PC-3 (cell line): ENCODE measurements at regions not wholly inside any gene's neighbourhood (a gene's known extent, or its start where the extent isn't known, plus 50 kb on each side); places are given as distances from the start of the nearest gene placed in this dataset.

Source experiments
- ATAC-seq: fragments of 200-7000 bp; cut with Tn5 transposase; 2 replicates; pipeline ENCODE4 v1.9.1; 2020; ENCODE audit warnings: mild to moderate bottlenecking, moderate library complexity
- BruUV-seq: library from RNA; stranded (reverse); fragments of 400-500 nt; replicated peaks from 2 replicates; lab custom pipeline; 2021; lab: Mats Ljungman, UMichigan
- CTCF ChIA-PET: fragments of 300-600 bp; sonication (Branson Sonifier 250); formaldehyde crosslinking; loops from one replicate; lab custom pipeline; 2022; ENCODE audit warnings: antibody characterized with exemption; lab: Charles Lee
- POLR2A ChIA-PET: fragments of 300-600 bp; sonication (Branson Sonifier 250); formaldehyde crosslinking; loops from one replicate; lab custom pipeline; 2022; ENCODE audit warnings: antibody characterized with exemption; ENCODE audit not compliant: unreplicated experiment; lab: Charles Lee
- DNase-seq: peaks from one replicate; pipeline ENCODE4 v3.0.0-alpha.2; 2015
- H2AFZ ChIP-seq: fragments of 300-600 bp; sonication (generic); 2 replicates; pipeline ENCODE4 v1.6.0; 2016; ENCODE audit warnings: antibody characterized with exemption, low read length
- H3F3A ChIP-seq: fragments of 300-600 bp; sonication (generic); one replicate; pipeline ENCODE4 v1.6.0; 2017; ENCODE audit warnings: antibody characterized with exemption, low read length, control low read depth, mild to moderate bottlenecking; ENCODE audit not compliant: unreplicated experiment
- H3K27ac ChIP-seq: fragments of 300-600 bp; sonication (generic); 2 replicates; pipeline ENCODE4 v1.5.1; 2016; ENCODE audit warnings: mild to moderate bottlenecking, low read length
- H3K27me3 ChIP-seq: fragments of 300-600 bp; sonication (generic); 2 replicates; pipeline ENCODE4 v1.6.1; 2016; ENCODE audit warnings: low read length, mixed read lengths
- H3K36me3 ChIP-seq: fragments of 300-600 bp; sonication (generic); 2 replicates; pipeline ENCODE4 v1.6.1; 2016; ENCODE audit warnings: low read depth, mixed run types, low read length, mixed read lengths
- H3K4me1 ChIP-seq: fragments of 300-600 bp; sonication (generic); 2 replicates; pipeline ENCODE4 v1.5.1; 2016; ENCODE audit warnings: low read length; ENCODE audit not compliant: insufficient read depth
- H3K4me2 ChIP-seq: fragments of 300-600 bp; sonication (generic); 2 replicates; pipeline ENCODE4 v1.6.0; 2016; ENCODE audit warnings: low read length
- H3K4me3 ChIP-seq: fragments of 300-600 bp; sonication (generic); 2 replicates; pipeline ENCODE4 v1.5.1; 2016; ENCODE audit warnings: mild to moderate bottlenecking, low read length, mixed read lengths
- H3K79me2 ChIP-seq: fragments of 300-600 bp; sonication (generic); 2 replicates; pipeline ENCODE4 v1.6.1; 2017; ENCODE audit warnings: low read length, mixed read lengths
- H3K9ac ChIP-seq: fragments of 300-600 bp; sonication (generic); 2 replicates; pipeline ENCODE4 v1.6.0; 2016; ENCODE audit warnings: mild to moderate bottlenecking, low read length
- H3K9me2 ChIP-seq: fragments of 300-600 bp; sonication (generic); replicated peaks from 2 replicates; pipeline ENCODE4 v1.6.1; 2016; ENCODE audit warnings: mixed run types, low read length, mixed read lengths
- H3K9me3 ChIP-seq: fragments of 300-600 bp; sonication (generic); 2 replicates; pipeline ENCODE4 v1.6.1; 2016; ENCODE audit warnings: low read length, mixed read lengths
- H4K20me1 ChIP-seq: fragments of 300-600 bp; sonication (generic); 2 replicates; pipeline ENCODE4 v1.6.1; 2016; ENCODE audit warnings: low read length, mixed read lengths
- CTCF ChIP-seq: fragments of 300-600 bp; sonication (generic); conservative IDR thresholded peaks from 2 replicates; pipeline ENCODE4 v1.5.1; 2017; ENCODE audit warnings: antibody characterized with exemption, low read depth, mild to moderate bottlenecking, low read length
- EZH2 ChIP-seq: fragments of 300-600 bp; sonication (generic); IDR thresholded peaks from one replicate; pipeline ENCODE4 v1.6.1; 2017; ENCODE audit warnings: antibody characterized with exemption, mild to moderate bottlenecking, low read length; ENCODE audit not compliant: unreplicated experiment
- EZH2phosphoT487 ChIP-seq: fragments of 300-600 bp; sonication (generic); IDR thresholded peaks from 2 replicates; pipeline ENCODE4 v1.6.1; 2018; ENCODE audit warnings: mild to moderate bottlenecking, antibody characterized with exemption, low read length, borderline replicate concordance
- intact Hi-C: fragments of 100-400 bp; cut with micrococcal nuclease; formaldehyde crosslinking; loops from 2 replicates; pipeline ENCODE4 v1.9.0; 2023

- no peaks in the 10 kb centered on the region for H3F3A ChIP-seq
- no peaks in the 10 kb centered on the region for H3K4me1 ChIP-seq
- no peaks in the 10 kb centered on the region for H3K9me3 ChIP-seq
- H3K4me3 ChIP-seq = no peak overlapping the region
- ChIA-PET CTCF (no interaction called here), POLR2A (no interaction called here)
- no peak for TF ChIP-seq EZH2phosphoT487
- no peak for TF ChIP-seq EZH2
- TF ChIP-seq CTCF = no peak
- H3K79me2 ChIP-seq = no peaks in the 10 kb centered on the region
- H3K27ac ChIP-seq = no peak overlapping the region
- H3K9ac ChIP-seq = no peak overlapping the region
- ATAC-seq (no peak), DNase-seq (no peak)
- H4K20me1 ChIP-seq = no peaks in the 10 kb centered on the region
- no peak overlapping the region for H3K4me2 ChIP-seq
- intact Hi-C loops = no loop called here
- no TSS peak for BruUV-seq
- no peaks in the 10 kb centered on the region for H3K36me3 ChIP-seq
- no peak overlapping the region for H2AFZ ChIP-seq
- no peaks in the 10 kb centered on the region for H3K9me2 ChIP-seq
- no peaks in the 10 kb centered on the region for H3K27me3 ChIP-seq
Observed at GRCh38 chr6:156166093-156166492, 611.1 kb upstream of the ARID1B start.

GRCh38 chr6:156164701-156165452, 612.3 kb upstream of the ARID1B start:
- DNase-seq (peak; percentile 19), ATAC-seq (no peak)
- no peaks in the 10 kb centered on the region for H3F3A ChIP-seq
- ChIA-PET POLR2A (no interaction called here), CTCF (no interaction called here)
- H3K9me3 ChIP-seq = no peaks in the 10 kb centered on the region
- no peak overlapping the region for H3K4me2 ChIP-seq
- H3K36me3 ChIP-seq = no peaks in the 10 kb centered on the region
- intact Hi-C loops = no loop called here
- H3K79me2 ChIP-seq = no peaks in the 10 kb centered on the region
- H3K4me1 ChIP-seq = no peaks in the 10 kb centered on the region
- no peaks in the 10 kb centered on the region for H3K27me3 ChIP-seq
- H3K27ac ChIP-seq = no peak overlapping the region
- TF ChIP-seq EZH2 = no peak
- no peak for TF ChIP-seq CTCF
- TF ChIP-seq EZH2phosphoT487 = no peak
- H3K9ac ChIP-seq = no peak overlapping the region
- H2AFZ ChIP-seq = no peak overlapping the region
- H3K9me2 ChIP-seq = no peaks in the 10 kb centered on the region
- no TSS peak for BruUV-seq
- H3K4me3 ChIP-seq = no peak overlapping the region
- no peaks in the 10 kb centered on the region for H4K20me1 ChIP-seq

- Histone ChIP-seq H3K4me1 (no peaks in the 10 kb centered on the region), H3K27me3 (no peaks in the 10 kb centered on the region), H3K27ac (no peak overlapping the region), H3K4me3 (no peak overlapping the region), H3K4me2 (no peak overlapping the region), H3F3A (no peaks in the 10 kb centered on the region), H3K9ac (no peak overlapping the region), H3K79me2 (no peaks in the 10 kb centered on the region), H4K20me1 (no peaks in the 10 kb centered on the region), H3K9me3 (no peaks in the 10 kb centered on the region), H3K36me3 (no peaks in the 10 kb centered on the region), H3K9me2 (no peaks in the 10 kb centered on the region), H2AFZ (no peak overlapping the region)
- intact Hi-C loops = no loop called here
- TF ChIP-seq EZH2 (no peak), CTCF (no peak), EZH2phosphoT487 (no peak)
- CTCF ChIA-PET = no interaction called here
- DNase-seq (no peak), ATAC-seq (no peak)
- no TSS peak for BruUV-seq
- POLR2A ChIA-PET = no interaction called here
Observed at GRCh38 chr6:156163311-156163710, 613.9 kb upstream of the ARID1B start.
